ENCODE measurements at regions not wholly inside any gene's neighbourhood (a gene's known extent, or its start where the extent isn't known, plus 50 kb on each side); places are given as distances from the start of the nearest gene placed in this dataset.

- DNase-seq (ENCODE audit: low read depth in 2 of 2): no peak
These were observed 125.3 kb upstream of the STMND1 start for GRCh38 chr6:16976385-16977183.

- DNase-seq (ENCODE audit: low read depth in 2 of 2): no peak
These were observed 127.0 kb upstream of the STMND1 start for GRCh38 chr6:16974704-16975359.

- DNase-seq (ENCODE audit: low read depth in 2 of 2): no peak
These were observed 127.5 kb upstream of the STMND1 start for GRCh38 chr6:16974387-16974673.

GRCh38 chr6:16973545-16974386, 128.1 kb upstream of the STMND1 start:
- DNase-seq (ENCODE audit: low read depth in 2 of 2): no peak

- no peak for DNase-seq (ENCODE audit: low read depth in 2 of 2)
These were observed 128.8 kb upstream of the STMND1 start for GRCh38 chr6:16973051-16973450.

GRCh38 chr6:16972535-16972934, 129.3 kb upstream of the STMND1 start:
- no peak for DNase-seq (ENCODE audit: low read depth in 2 of 2)

GRCh38 chr6:16969699-16970655, 131.9 kb upstream of the STMND1 start:
- DNase-seq (ENCODE audit: low read depth in 2 of 2): no peak

- DNase-seq (ENCODE audit: low read depth in 2 of 2): no peak
These were observed 133.7 kb upstream of the STMND1 start for GRCh38 chr6:16968101-16968500.

- DNase-seq (ENCODE audit: low read depth in 2 of 2): no peak
These were observed 134.4 kb upstream of the STMND1 start for GRCh38 chr6:16967470-16967817.

GRCh38 chr6:16966791-16967469, 134.9 kb upstream of the STMND1 start:
- DNase-seq (ENCODE audit: low read depth in 2 of 2): no peak

- no peak for DNase-seq (ENCODE audit: low read depth in 2 of 2)
These were observed 136.2 kb upstream of the STMND1 start for GRCh38 chr6:16965689-16966088.

GRCh38 chr6:16964553-16965499, 137.0 kb upstream of the STMND1 start:
- peak; percentile 53 to 55 for DNase-seq (ENCODE audit: low read depth in 2 of 2)

- DNase-seq (ENCODE audit: low read depth in 2 of 2): no peak
These were observed 140.3 kb upstream of the STMND1 start for GRCh38 chr6:16961577-16961976.

- DNase-seq (ENCODE audit: low read depth in 2 of 2): no peak
These were observed 142.1 kb upstream of the STMND1 start for GRCh38 chr6:16959789-16960188.

- no peak for DNase-seq (ENCODE audit: low read depth in 2 of 2)
These were observed 145.5 kb upstream of the STMND1 start for GRCh38 chr6:16956361-16956760.

- no peak for DNase-seq (ENCODE audit: low read depth in 2 of 2)
These were observed 146.0 kb upstream of the STMND1 start for GRCh38 chr6:16955899-16956298.

GRCh38 chr6:16953905-16954304, 147.9 kb upstream of the STMND1 start:
- DNase-seq (ENCODE audit: low read depth in 2 of 2): no peak

GRCh38 chr6:16953446-16953845, 148.4 kb upstream of the STMND1 start:
- no peak for DNase-seq (ENCODE audit: low read depth in 2 of 2)

GRCh38 chr6:16950825-16951495, 150.9 kb upstream of the STMND1 start:
- no peak for DNase-seq (ENCODE audit: low read depth in 2 of 2)

Measured in stimulated activated CD4-positive, alpha-beta T cell treated with anti-CD3 and anti-CD28 coated beads, Interleukin-4, amount 100 ng/mL, for 48 hours (primary cell).